Gastroesophageal sphincter (tissue), 4 donors: ENCODE measurements at regions not wholly inside any gene's neighbourhood (a gene's known extent, or its start where the extent isn't known, plus 50 kb on each side); places are given as distances from the start of the nearest gene placed in this dataset.

Source experiments
- ATAC-seq: fragments of 150-250 bp; one replicate; pipeline ENCODE4 v1.9.1; 2016; ENCODE audit warnings: mild to moderate bottlenecking, moderate library complexity
- H3K27ac ChIP-seq, 4 donors: fragments of 200-600 bp; sonication (generic) in 3 of 4; 1 replicate in 3 of 4; 2 replicates in 1 of 4; pipeline ENCODE4 v1.5.1; 2016 to 2019
- H3K27me3 ChIP-seq: fragments of 200-600 bp; sonication (generic); one replicate; pipeline ENCODE4 v1.5.1; 2019
- H3K36me3 ChIP-seq, 2 donors: fragments of 200-600 bp; sonication (generic); one replicate each; pipeline ENCODE4 v1.5.1; 2019; ENCODE audit warnings: control low read depth in 1 of 2
- H3K4me1 ChIP-seq, 3 donors: fragments of 200-600 bp; sonication (generic); 1 replicate in 2 of 3; 2 replicates in 1 of 3; pipeline ENCODE4 v1.5.1; 2016 to 2019; ENCODE audit warnings: control low read depth in 2 of 3
- H3K4me3 ChIP-seq, 2 donors: fragments of 200-600 bp; sonication (generic); one replicate each; pipeline ENCODE4 v1.5.1; 2019; ENCODE audit warnings: mild to moderate bottlenecking in 1 of 2, moderate library complexity in 1 of 2
- H3K9me3 ChIP-seq, 3 donors: fragments of 200-600 bp; sonication (generic); one replicate each; pipeline ENCODE4 v1.5.1; 2017 to 2019; ENCODE audit warnings: control low read depth in 2 of 3
- EP300 ChIP-seq: sonication (generic); formaldehyde crosslinking; IDR thresholded peaks from one replicate; pipeline ENCODE4 v1.6.1; 2017; ENCODE audit warnings: antibody characterized with exemption, mild to moderate bottlenecking
- POLR2A ChIP-seq, 2 donors: fragments of 450-650 bp; IDR thresholded peaks; one replicate each; pipeline ENCODE4 v1.6.1; 2017; ENCODE audit warnings: antibody characterized with exemption in 2 of 2, mild to moderate bottlenecking in 2 of 2, moderate library complexity in 1 of 2
- POLR2AphosphoS5 ChIP-seq: sonication (generic); formaldehyde crosslinking; IDR thresholded peaks from one replicate; pipeline ENCODE4 v1.6.1; 2017; ENCODE audit warnings: antibody characterized with exemption
- WGBS, 2 donors: methylation state at CpG; one replicate each; pipeline ENCODE4 v1.1.5; 2018; ENCODE audit warnings: low coverage in 1 of 2; 5-methylcytosine and 5-hydroxymethylcytosine counted together
- TF ChIP-seq, protein P1 (sequence below), 4 experiments: fragments of 200-600 bp in 2 of 4; fragments of 450-650 bp in 2 of 4; sonication (generic) in 1 of 4; IDR thresholded peaks; one replicate each; pipeline ENCODE4 v1.5.1; 2017 to 2019; ENCODE audit warnings: antibody characterized with exemption in 4 of 4, mild to moderate bottlenecking in 2 of 4, moderate library complexity in 2 of 4

DNA sequence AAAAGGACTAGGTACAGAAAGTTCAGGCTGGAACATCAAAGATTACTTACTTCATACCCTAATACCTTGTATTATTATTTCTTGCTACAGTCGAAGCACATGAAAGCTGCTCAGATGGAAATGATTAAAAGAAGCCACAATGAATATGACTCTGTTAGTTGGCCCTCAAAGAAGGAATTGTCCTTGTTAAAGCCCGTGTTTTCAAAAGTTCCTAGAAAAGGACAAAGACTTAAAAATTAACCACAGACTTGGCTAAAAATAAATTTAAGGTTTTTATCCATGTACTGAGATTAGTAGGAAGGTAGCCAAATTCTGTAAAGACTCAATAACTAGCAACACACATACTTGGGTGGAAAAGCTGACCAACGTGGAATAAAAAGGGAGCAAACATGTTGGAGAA, 251.0 kb upstream of the RARB start:
- H3K9me3 ChIP-seq = no peaks in the 10 kb centered on the region
- no peak for TF ChIP-seq POLR2AphosphoS5
- no peak for TF ChIP-seq POLR2A (IDR thresholded peaks at IDR 0.05)
- TF ChIP-seq, protein P1, sequence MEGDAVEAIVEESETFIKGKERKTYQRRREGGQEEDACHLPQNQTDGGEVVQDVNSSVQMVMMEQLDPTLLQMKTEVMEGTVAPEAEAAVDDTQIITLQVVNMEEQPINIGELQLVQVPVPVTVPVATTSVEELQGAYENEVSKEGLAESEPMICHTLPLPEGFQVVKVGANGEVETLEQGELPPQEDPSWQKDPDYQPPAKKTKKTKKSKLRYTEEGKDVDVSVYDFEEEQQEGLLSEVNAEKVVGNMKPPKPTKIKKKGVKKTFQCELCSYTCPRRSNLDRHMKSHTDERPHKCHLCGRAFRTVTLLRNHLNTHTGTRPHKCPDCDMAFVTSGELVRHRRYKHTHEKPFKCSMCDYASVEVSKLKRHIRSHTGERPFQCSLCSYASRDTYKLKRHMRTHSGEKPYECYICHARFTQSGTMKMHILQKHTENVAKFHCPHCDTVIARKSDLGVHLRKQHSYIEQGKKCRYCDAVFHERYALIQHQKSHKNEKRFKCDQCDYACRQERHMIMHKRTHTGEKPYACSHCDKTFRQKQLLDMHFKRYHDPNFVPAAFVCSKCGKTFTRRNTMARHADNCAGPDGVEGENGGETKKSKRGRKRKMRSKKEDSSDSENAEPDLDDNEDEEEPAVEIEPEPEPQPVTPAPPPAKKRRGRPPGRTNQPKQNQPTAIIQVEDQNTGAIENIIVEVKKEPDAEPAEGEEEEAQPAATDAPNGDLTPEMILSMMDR (IDR thresholded peaks at IDR 0.05) = no peak
- no peak overlapping the region for H3K4me3 ChIP-seq
- no peaks in the 10 kb centered on the region for H3K36me3 ChIP-seq
- H3K27me3 ChIP-seq = no peaks in the 10 kb centered on the region
- no peak for ATAC-seq
- WGBS, 2 donors = 67 to 79% methylated on average over 3 of the region's 3 CpGs
- no peak overlapping the region for H3K27ac ChIP-seq
- no peaks in the 10 kb centered on the region for H3K4me1 ChIP-seq

DNA sequence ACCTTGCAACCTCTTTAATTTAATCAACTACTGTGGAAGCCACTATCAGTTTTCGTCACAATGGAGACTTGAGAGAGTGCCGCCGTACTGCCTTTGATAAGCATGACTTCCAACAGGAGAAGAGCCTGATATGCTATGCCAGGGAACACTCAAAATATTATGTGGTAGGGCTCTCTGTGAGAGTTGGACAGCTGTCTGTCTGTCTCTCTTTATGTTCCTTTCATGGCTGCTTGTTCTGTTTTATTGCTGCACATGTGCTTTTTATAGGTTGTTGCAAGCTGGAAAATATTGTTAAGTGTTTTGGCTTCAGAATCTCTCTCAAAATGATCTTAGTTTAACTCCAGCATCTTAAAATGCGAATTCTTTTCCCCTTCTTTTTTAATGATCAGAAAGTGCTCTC, 249.4 kb upstream of the RARB start:
- no peak for ATAC-seq
- Histone ChIP-seq H3K36me3 (no peaks in the 10 kb centered on the region), H3K27me3 (no peaks in the 10 kb centered on the region), H3K4me1 (peaks cover 0 to 7% (median 0%) of the 10 kb centered on the region in 3 donors), H3K27ac (no peak overlapping the region), H3K4me3 (no peak overlapping the region), H3K9me3 (no peaks in the 10 kb centered on the region)
- TF ChIP-seq POLR2A (IDR thresholded peaks at IDR 0.05) = no peak
- TF ChIP-seq, protein P1 (IDR thresholded peaks at IDR 0.05) = no peak
- TF ChIP-seq POLR2AphosphoS5 = no peak
- no peak for TF ChIP-seq EP300
- WGBS, 2 donors = 79 to 84% methylated on average over 3 to 4 of the region's 4 CpGs

DNA sequence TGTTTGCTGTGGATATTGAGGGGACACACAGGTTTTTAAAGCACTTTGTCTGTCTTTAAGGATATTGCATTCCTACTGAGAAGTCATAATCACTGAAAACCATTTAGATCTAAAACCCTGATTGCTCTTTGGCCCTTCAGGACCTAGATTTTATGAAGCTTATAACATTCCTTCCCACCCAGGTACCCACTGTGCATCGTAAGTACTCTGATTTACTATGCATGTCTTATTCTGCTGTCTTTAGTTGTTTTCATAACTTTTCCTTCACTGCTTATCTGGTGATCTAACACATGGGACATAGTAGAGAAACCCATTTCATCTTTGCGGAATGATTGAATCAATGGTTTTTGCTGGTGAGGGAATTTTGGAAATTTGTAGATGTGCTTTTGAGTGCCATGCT, 247.0 kb upstream of the RARB start:
- Histone ChIP-seq H3K9me3 (no peaks in the 10 kb centered on the region), H3K36me3 (no peaks in the 10 kb centered on the region), H3K4me3 (no peak overlapping the region), H3K4me1 (peaks cover 0 to 7% (median 0%) of the 10 kb centered on the region in 3 donors), H3K27me3 (no peaks in the 10 kb centered on the region), H3K27ac (no peak overlapping the region)
- no peak for ATAC-seq
- TF ChIP-seq POLR2A (IDR thresholded peaks at IDR 0.05) (no peak), EP300 (no peak), POLR2AphosphoS5 (no peak)
- TF ChIP-seq, protein P1 (IDR thresholded peaks at IDR 0.05) = no peak
- 82 to 92% methylated on average over 2 of the region's 2 CpGs for WGBS, 2 donors

DNA sequence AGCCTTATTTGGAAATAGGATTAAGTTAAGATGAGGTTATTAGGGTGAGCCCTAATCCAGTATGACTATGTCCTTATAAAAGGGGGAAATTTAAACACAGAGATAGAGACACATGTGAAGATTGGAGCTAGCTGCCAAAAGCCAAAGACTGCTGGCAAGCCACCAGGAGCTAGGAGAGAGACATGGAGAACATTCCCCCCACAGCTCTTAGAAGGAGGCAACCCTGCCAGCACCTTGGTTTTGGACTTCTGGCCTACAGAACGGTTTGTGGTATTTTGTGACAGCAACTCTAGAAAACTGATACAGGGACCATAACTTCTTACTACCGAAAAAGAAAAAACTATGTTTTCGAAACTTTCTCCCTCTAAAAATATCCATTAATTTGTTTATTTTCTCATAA, 245.3 kb upstream of the RARB start:
- Histone ChIP-seq H3K27me3 (no peaks in the 10 kb centered on the region), H3K4me3 (no peak overlapping the region), H3K27ac (peak overlapping the region in 2 of 4 donors; percentile 30 to 35), H3K36me3 (no peaks in the 10 kb centered on the region), H3K4me1 (peaks cover 0 to 7% (median 0%) of the 10 kb centered on the region in 3 donors), H3K9me3 (no peaks in the 10 kb centered on the region)
- no peak for ATAC-seq
- 60 to 72% methylated on average over 2 to 3 of the region's 3 CpGs for WGBS, 2 donors
- TF ChIP-seq POLR2A (IDR thresholded peaks at IDR 0.05) (no peak), EP300 (no peak), POLR2AphosphoS5 (no peak)
- TF ChIP-seq, protein P1 (IDR thresholded peaks at IDR 0.05) = no peak

DNA sequence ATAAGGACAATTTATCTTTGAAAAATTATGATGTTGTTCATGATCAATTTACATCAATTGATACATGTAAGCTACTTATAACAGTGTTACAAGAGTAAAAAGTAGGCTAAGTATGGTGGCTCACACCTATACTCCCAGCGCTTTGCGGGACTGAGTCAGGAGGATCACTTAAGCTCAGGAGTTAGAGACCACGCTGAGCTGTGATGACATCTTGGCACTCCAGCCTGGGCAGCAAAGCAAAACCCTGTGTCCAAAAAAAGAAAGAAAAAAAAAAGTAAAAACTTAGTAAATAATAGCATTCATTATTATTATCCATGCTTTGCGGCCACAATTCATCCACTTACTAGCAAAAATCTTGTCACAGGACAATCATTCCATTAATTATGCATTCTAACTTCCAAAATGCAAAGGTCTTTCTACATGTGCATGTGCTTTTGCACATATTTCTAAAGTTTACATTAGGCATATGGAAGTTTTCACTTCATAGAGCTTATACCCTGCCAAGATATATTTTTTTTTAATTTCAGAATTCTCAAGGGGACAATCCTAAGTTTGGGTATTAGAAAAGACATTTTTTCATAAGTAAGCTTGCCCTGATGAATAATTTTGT, 243.3 kb upstream of the RARB start:
- no peak for ATAC-seq
- H3K4me3 ChIP-seq = no peak overlapping the region
- no peaks in the 10 kb centered on the region for H3K9me3 ChIP-seq
- no peaks in the 10 kb centered on the region for H3K36me3 ChIP-seq
- TF ChIP-seq, protein P1 (IDR thresholded peaks at IDR 0.05) = no peak
- peaks cover 0 to 19% (median 0%) of the 10 kb centered on the region in 3 donors for H3K4me1 ChIP-seq
- H3K27ac ChIP-seq = no peak overlapping the region
- WGBS, 2 donors = 82 to 99% methylated on average over 4 of the region's 4 CpGs
- H3K27me3 ChIP-seq = no peaks in the 10 kb centered on the region
